GM12878 (cell line): ENCODE measurements at regions not wholly inside any gene's neighbourhood (a gene's known extent, or its start where the extent isn't known, plus 50 kb on each side); places are given as distances from the start of the nearest gene placed in this dataset.

Experiments used
- CHD1 ChIP-seq: IDR thresholded peaks from 2 replicates; pipeline ENCODE4 v1.6.1; 2012; ENCODE audit warnings: low read depth, low read length, improper control_type of control experiment
- CREB1 ChIP-seq: IDR thresholded peaks from 2 replicates; pipeline ENCODE4 v1.6.1; 2012; ENCODE audit warnings: low read depth, mild to moderate bottlenecking, inconsistent platforms
- POLR2A ChIP-seq: IDR thresholded peaks from 2 replicates; pipeline ENCODE4 v1.6.1; 2011; ENCODE audit warnings: low read depth, mild to moderate bottlenecking, low read length
- POLR2AphosphoS2 ChIP-seq: IDR thresholded peaks from 2 replicates; pipeline ENCODE4 v1.6.1; 2011; ENCODE audit warnings: low read depth, mild to moderate bottlenecking, low read length, improper control_type of control experiment, moderate library complexity
- SMC3 ChIP-seq: IDR thresholded peaks from 2 replicates; pipeline ENCODE4 v1.6.1; 2011; ENCODE audit warnings: low read length, improper control_type of control experiment, borderline replicate concordance
- WRNIP1 ChIP-seq: IDR thresholded peaks from 2 replicates; pipeline ENCODE4 v1.6.1; 2011; ENCODE audit warnings: low read depth, low read length, improper control_type of control experiment, borderline replicate concordance

DNA sequence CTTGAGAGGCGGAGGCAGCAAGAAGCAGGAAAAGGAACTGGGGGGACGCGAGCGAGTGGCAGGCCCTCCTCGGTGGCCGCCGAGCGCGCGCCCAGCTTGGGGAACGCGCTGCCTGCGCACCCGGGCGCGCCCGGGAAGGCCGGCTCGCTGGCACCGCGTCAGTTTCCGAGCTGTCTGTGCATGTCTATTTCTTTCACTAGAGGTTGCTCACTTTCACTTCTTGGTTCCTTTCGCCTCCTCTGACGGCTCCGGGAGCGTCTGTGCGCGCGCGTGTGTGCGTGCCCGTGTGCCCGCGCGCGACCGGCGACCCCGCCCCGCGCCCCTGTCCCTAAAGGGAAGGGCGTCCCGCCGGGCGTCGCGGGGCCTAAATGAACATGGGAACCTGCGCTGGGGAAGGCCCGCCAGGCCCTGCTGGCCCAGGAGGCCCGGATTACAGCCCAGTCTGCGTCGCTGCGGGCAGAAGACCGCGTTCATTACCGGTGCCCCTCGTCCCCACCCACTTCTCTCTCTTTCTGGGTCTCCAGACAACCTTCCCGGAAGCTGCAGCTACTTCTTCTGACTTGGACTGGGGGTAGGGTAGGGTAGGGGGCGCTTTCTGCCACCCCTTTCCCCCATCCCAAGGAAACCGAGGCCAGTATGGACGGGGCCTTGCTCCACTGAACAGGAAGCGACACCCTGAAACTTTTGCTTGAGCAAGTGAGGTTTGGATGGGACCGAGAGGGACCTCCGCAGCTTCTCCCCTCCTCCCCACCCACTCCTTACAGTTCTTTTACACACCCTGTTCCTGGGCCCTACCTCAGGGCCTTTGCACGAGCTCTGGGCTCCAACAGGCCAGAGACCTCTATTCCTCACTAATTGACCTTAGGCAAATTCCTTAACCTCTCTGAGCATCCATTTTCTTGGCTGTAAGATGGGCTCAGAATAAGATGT, 205.8 kb upstream of the IER5L start:
- TF ChIP-seq POLR2A = peak; percentile 62
- TF ChIP-seq CHD1 = no peak
- 0 out of 2 replicates have a peak, but pooled peaks have one; percentile 24 for TF ChIP-seq CREB1
- no peak for TF ChIP-seq WRNIP1
- TF ChIP-seq POLR2AphosphoS2 = no peak
- peak; percentile 29; the same call in 1 of the 2 replicates for TF ChIP-seq SMC3
